OCI-LY1 (cell line): ENCODE measurements at regions not wholly inside any gene's neighbourhood (a gene's known extent, or its start where the extent isn't known, plus 50 kb on each side); places are given as distances from the start of the nearest gene placed in this dataset.

Experiments
- H2AFZ ChIP-seq: fragments of 200-600 bp; sonication (generic), shearing (Covaris generic); 2 replicates; pipeline ENCODE4 v1.6.0; 2014; ENCODE audit warnings: antibody characterized with exemption, mild to moderate bottlenecking, low read length
- H3F3A ChIP-seq: fragments of 200-600 bp; sonication (generic), shearing (Covaris generic); 2 replicates; pipeline ENCODE4 v1.6.0; 2014; ENCODE audit warnings: mild to moderate bottlenecking, antibody characterized with exemption, low read length, moderate library complexity; ENCODE audit not compliant: insufficient read depth
- H3K27ac ChIP-seq: fragments of 200-600 bp; sonication (generic); 2 replicates; pipeline ENCODE4 v1.5.1; 2014; ENCODE audit warnings: low read length, mixed run types, mild to moderate bottlenecking, low read depth; ENCODE audit not compliant: poor library complexity, severe bottlenecking
- H3K27me3 ChIP-seq: fragments of 200-600 bp; sonication (generic); 2 replicates; pipeline ENCODE4 v1.6.0; 2014; ENCODE audit warnings: antibody characterized with exemption, mild to moderate bottlenecking, low read length, moderate library complexity; ENCODE audit not compliant: insufficient read depth
- H3K36me3 ChIP-seq: fragments of 200-600 bp; sonication (generic); 2 replicates; pipeline ENCODE4 v1.6.1; 2014; ENCODE audit warnings: mild to moderate bottlenecking, antibody characterized with exemption, low read length, moderate library complexity, mixed read lengths; ENCODE audit not compliant: insufficient read depth
- H3K4me1 ChIP-seq: fragments of 200-600 bp; sonication (generic); 2 replicates; pipeline ENCODE4 v1.5.1; 2014; ENCODE audit warnings: mild to moderate bottlenecking, low read length, moderate library complexity; ENCODE audit not compliant: insufficient read depth, severe bottlenecking
- H3K4me2 ChIP-seq: fragments of 200-600 bp; sonication (generic), shearing (Covaris generic); 2 replicates; pipeline ENCODE4 v1.6.1; 2014; ENCODE audit warnings: low read length
- H3K4me3 ChIP-seq: fragments of 200-600 bp; sonication (generic); 2 replicates; pipeline ENCODE4 v1.5.1; 2014; ENCODE audit warnings: low read length, low read depth, mild to moderate bottlenecking, mixed read lengths; ENCODE audit not compliant: poor library complexity, severe bottlenecking
- H3K79me2 ChIP-seq: fragments of 200-600 bp; shearing (Covaris generic); 2 replicates; pipeline ENCODE4 v1.6.1; 2016; ENCODE audit warnings: mixed run types, low read length, mixed read lengths; ENCODE audit not compliant: insufficient read depth
- H3K9ac ChIP-seq: fragments of 200-600 bp; sonication (generic), shearing (Covaris generic); 2 replicates; pipeline ENCODE4 v1.6.1; 2014; ENCODE audit warnings: mild to moderate bottlenecking, low read length, mixed read lengths
- H3K9me2 ChIP-seq: fragments of 200-600 bp; sonication (generic), shearing (Covaris generic); 2 replicates; pipeline ENCODE4 v1.6.1; 2014; ENCODE audit warnings: low read depth, mild to moderate bottlenecking, low read length, mixed read lengths
- H3K9me3 ChIP-seq: fragments of 200-600 bp; shearing (Covaris generic); 2 replicates; pipeline ENCODE4 v1.6.1; 2014; ENCODE audit warnings: low read length, mixed read lengths
- H4K20me1 ChIP-seq: fragments of 200-600 bp; sonication (generic), shearing (Covaris generic); 2 replicates; pipeline ENCODE4 v1.6.0; 2016; ENCODE audit warnings: mild to moderate bottlenecking, low read length; ENCODE audit not compliant: insufficient read depth
- CTCF ChIP-seq: fragments of 200-600 bp; sonication (generic), shearing (Covaris generic); IDR thresholded peaks from 2 replicates; pipeline ENCODE4 v1.5.1; 2017; ENCODE audit warnings: mild to moderate bottlenecking, antibody characterized with exemption, low read length, moderate library complexity, mixed read lengths
- EZH2 ChIP-seq: fragments of 200-600 bp; sonication (generic), shearing (Covaris generic); IDR thresholded peaks from 2 replicates; pipeline ENCODE4 v1.8.0; 2017; ENCODE audit warnings: borderline replicate concordance, mixed run types, mild to moderate bottlenecking, antibody characterized with exemption, low read length, moderate library complexity, mixed read lengths

- Histone ChIP-seq H3K4me3 (no peak overlapping the region), H4K20me1 (no peaks in the 10 kb centered on the region), H3K9me2 (no peaks in the 10 kb centered on the region), H3K27me3 (no peaks in the 10 kb centered on the region), H3K9ac (no peak overlapping the region), H3K79me2 (no peaks in the 10 kb centered on the region), H3K9me3 (no peaks in the 10 kb centered on the region), H2AFZ (no peak overlapping the region), H3K4me2 (no peak overlapping the region), H3F3A (no peaks in the 10 kb centered on the region), H3K36me3 (no peaks in the 10 kb centered on the region), H3K27ac (no peak overlapping the region), H3K4me1 (no peaks in the 10 kb centered on the region)
- TF ChIP-seq EZH2 (no peak), CTCF (peak; percentile 21; the same call in 1 of the 2 replicates)
Measured at GRCh38 chr5:13218518-13218917, 726.0 kb downstream of the DNAH5 start.

GRCh38 chr5:13217636-13218035 is 726.9 kb downstream of the DNAH5 start:
- Histone ChIP-seq H3K4me2 (no peak overlapping the region), H3K27me3 (no peaks in the 10 kb centered on the region), H3K79me2 (no peaks in the 10 kb centered on the region), H2AFZ (no peak overlapping the region), H3K9me3 (no peaks in the 10 kb centered on the region), H3K9ac (no peak overlapping the region), H3K4me1 (no peaks in the 10 kb centered on the region), H4K20me1 (no peaks in the 10 kb centered on the region), H3K36me3 (no peaks in the 10 kb centered on the region), H3K27ac (no peak overlapping the region), H3K4me3 (no peak overlapping the region), H3K9me2 (no peaks in the 10 kb centered on the region), H3F3A (no peaks in the 10 kb centered on the region)
- TF ChIP-seq CTCF (no peak), EZH2 (no peak)

GRCh38 chr5:13215806-13216205 is 728.7 kb downstream of the DNAH5 start:
- Histone ChIP-seq H3K27me3 (no peaks in the 10 kb centered on the region), H3K9me3 (no peaks in the 10 kb centered on the region), H3K4me3 (no peak overlapping the region), H3K4me1 (no peaks in the 10 kb centered on the region), H3K9ac (no peak overlapping the region), H3K36me3 (no peaks in the 10 kb centered on the region), H3K27ac (no peak overlapping the region), H4K20me1 (no peaks in the 10 kb centered on the region), H3F3A (no peaks in the 10 kb centered on the region), H3K4me2 (no peak overlapping the region), H3K79me2 (no peaks in the 10 kb centered on the region), H3K9me2 (no peaks in the 10 kb centered on the region), H2AFZ (no peak overlapping the region)
- TF ChIP-seq CTCF (no peak), EZH2 (no peak)
